Astrocyte (in vitro differentiated cells and primary cell): ENCODE measurements at regions not wholly inside any gene's neighbourhood (a gene's known extent, or its start where the extent isn't known, plus 50 kb on each side); places are given as distances from the start of the nearest gene placed in this dataset.

Experiments
- DNase-seq: peaks from one replicate; pipeline ENCODE4 v3.0.0-alpha.2; 2010; ENCODE audit warnings: low read depth
- FAIRE-seq: peaks from 2 replicates; lab custom pipeline; 2011; peaks lifted over from hg19 to GRCh38; lab: Jason Lieb, UNC
- H2AFZ ChIP-seq: 2 replicates; pipeline ENCODE4 v1.6.0; 2012; ENCODE audit warnings: low read depth, low read length, inconsistent platforms
- H3K27ac ChIP-seq: 2 replicates; pipeline ENCODE4 v1.5.1; 2011; ENCODE audit warnings: low read depth, low read length, inconsistent platforms
- H3K27me3 ChIP-seq: 2 replicates; pipeline ENCODE4 v1.6.0; 2011; ENCODE audit warnings: low read length, inconsistent platforms; ENCODE audit not compliant: insufficient read depth
- H3K36me3 ChIP-seq: 2 replicates; pipeline ENCODE4 v1.5.1; 2011; ENCODE audit warnings: low read length, inconsistent platforms; ENCODE audit not compliant: insufficient read depth
- H3K4me1 ChIP-seq: 2 replicates; pipeline ENCODE4 v1.5.1; 2011; ENCODE audit warnings: low read length, inconsistent platforms; ENCODE audit not compliant: insufficient read depth
- H3K4me2 ChIP-seq: 2 replicates; pipeline ENCODE4 v1.6.0; 2012; ENCODE audit warnings: low read length, inconsistent platforms
- H3K4me3 ChIP-seq: 2 replicates; pipeline ENCODE4 v1.5.1; 2011; ENCODE audit warnings: low read depth, mild to moderate bottlenecking, low read length, inconsistent platforms; ENCODE audit not compliant: insufficient read depth
- H3K79me2 ChIP-seq: 2 replicates; pipeline ENCODE4 v1.6.0; 2012; ENCODE audit warnings: mild to moderate bottlenecking, low read length, inconsistent platforms; ENCODE audit not compliant: insufficient read depth
- H3K9ac ChIP-seq: 2 replicates; pipeline ENCODE4 v1.6.0; 2012; ENCODE audit warnings: mild to moderate bottlenecking, low read length, inconsistent platforms
- H3K9me3 ChIP-seq: 2 replicates; pipeline ENCODE4 v1.5.1; 2012; ENCODE audit warnings: low read depth, mild to moderate bottlenecking, low read length, inconsistent platforms; ENCODE audit not compliant: insufficient read depth
- H4K20me1 ChIP-seq: 2 replicates; pipeline ENCODE4 v1.6.0; 2012; ENCODE audit warnings: low read length, inconsistent platforms; ENCODE audit not compliant: insufficient read depth
- H3K27ac Mint-ChIP-seq: one replicate; pipeline ENCODE4 v1.8.0; 2021; ENCODE audit warnings: mild to moderate bottlenecking, mixed read lengths; ENCODE audit not compliant: unreplicated experiment
- H3K27me3 Mint-ChIP-seq: one replicate; pipeline ENCODE4 v1.8.0; 2021; ENCODE audit warnings: low read depth, mixed read lengths; ENCODE audit not compliant: unreplicated experiment
- H3K36me3 Mint-ChIP-seq: one replicate; pipeline ENCODE4 v1.8.0; 2021; ENCODE audit warnings: low read depth, mixed read lengths; ENCODE audit not compliant: unreplicated experiment
- H3K4me1 Mint-ChIP-seq: one replicate; pipeline ENCODE4 v1.8.0; 2021; ENCODE audit warnings: low read depth, mixed read lengths; ENCODE audit not compliant: unreplicated experiment
- H3K4me3 Mint-ChIP-seq: one replicate; pipeline ENCODE4 v1.8.0; 2021; ENCODE audit warnings: mild to moderate bottlenecking, moderate library complexity, mixed read lengths; ENCODE audit not compliant: unreplicated experiment
- H3K9me3 Mint-ChIP-seq: one replicate; pipeline ENCODE4 v1.8.0; 2021; ENCODE audit warnings: mild to moderate bottlenecking, mixed read lengths; ENCODE audit not compliant: unreplicated experiment
- CTCF ChIP-seq: IDR thresholded peaks from 2 replicates; pipeline ENCODE4 v1.5.1; 2011; ENCODE audit warnings: low read depth, mild to moderate bottlenecking, inconsistent platforms, low read length, moderate library complexity; ENCODE audit not compliant: insufficient read depth
- EZH2 ChIP-seq: IDR thresholded peaks from 2 replicates; pipeline ENCODE4 v1.6.1; 2012; ENCODE audit warnings: mild to moderate bottlenecking, low read length, inconsistent platforms; ENCODE audit not compliant: insufficient read depth

GRCh38 chr5:167843881-167844572 is 447.4 kb upstream of the WWC1 start:
- TF ChIP-seq CTCF: no peak
- TF ChIP-seq EZH2: no peak
- Mint-ChIP-seq H3K9me3 (peaks cover 9% of the 10 kb centered on the region), H3K36me3 (peaks cover 24% of the 10 kb centered on the region), H3K4me1 (peaks cover 9% of the 10 kb centered on the region), H3K27me3 (no peaks in the 10 kb centered on the region), H3K4me3 (no peak overlapping the region), H3K27ac (no peak overlapping the region)
- no peak overlapping the region for H2AFZ ChIP-seq
- no peaks in the 10 kb centered on the region for H4K20me1 ChIP-seq
- H3K4me3 ChIP-seq: no peak overlapping the region
- H3K27ac ChIP-seq: no peak overlapping the region
- H3K27me3 ChIP-seq: no peaks in the 10 kb centered on the region
- no peaks in the 10 kb centered on the region for H3K9me3 ChIP-seq
- no peaks in the 10 kb centered on the region for H3K4me1 ChIP-seq
- H3K4me2 ChIP-seq: no peak overlapping the region
- H3K79me2 ChIP-seq: no peaks in the 10 kb centered on the region
- no peak overlapping the region for H3K9ac ChIP-seq
- H3K36me3 ChIP-seq: no peaks in the 10 kb centered on the region
- no peak for FAIRE-seq
- no peak for DNase-seq

GRCh38 chr5:167845952-167846351 is 445.5 kb upstream of the WWC1 start:
- peaks cover 35% of the 10 kb centered on the region for H3K36me3 Mint-ChIP-seq
- TF ChIP-seq EZH2: no peak
- TF ChIP-seq CTCF: no peak
- FAIRE-seq: no peak
- DNase-seq: no peak
- Histone ChIP-seq H3K4me2 (no peak overlapping the region), H3K27me3 (no peaks in the 10 kb centered on the region), H3K27ac (no peak overlapping the region), H3K9me3 (no peaks in the 10 kb centered on the region), H3K36me3 (no peaks in the 10 kb centered on the region), H2AFZ (no peak overlapping the region), H3K4me3 (no peak overlapping the region), H3K79me2 (no peaks in the 10 kb centered on the region), H3K4me1 (no peaks in the 10 kb centered on the region), H3K9ac (no peak overlapping the region), H4K20me1 (no peaks in the 10 kb centered on the region)
- peaks cover 12% of the 10 kb centered on the region for H3K9me3 Mint-ChIP-seq
- H3K4me1 Mint-ChIP-seq: peaks cover 21% of the 10 kb centered on the region
- H3K27me3 Mint-ChIP-seq: no peaks in the 10 kb centered on the region
- H3K4me3 Mint-ChIP-seq: no peak overlapping the region
- no peak overlapping the region for H3K27ac Mint-ChIP-seq

GRCh38 chr5:167849874-167850273 is 441.6 kb upstream of the WWC1 start:
- Histone ChIP-seq H3K27ac (no peak overlapping the region), H3K9me3 (no peaks in the 10 kb centered on the region), H3K36me3 (no peaks in the 10 kb centered on the region), H3K4me2 (no peak overlapping the region), H3K4me1 (no peaks in the 10 kb centered on the region), H3K27me3 (no peaks in the 10 kb centered on the region), H2AFZ (no peak overlapping the region), H3K79me2 (no peaks in the 10 kb centered on the region), H3K4me3 (no peak overlapping the region), H4K20me1 (no peaks in the 10 kb centered on the region), H3K9ac (no peak overlapping the region)
- no peak for TF ChIP-seq CTCF
- no peak for TF ChIP-seq EZH2
- H3K36me3 Mint-ChIP-seq: peaks cover 37% of the 10 kb centered on the region
- H3K9me3 Mint-ChIP-seq: peaks cover 12% of the 10 kb centered on the region
- no peak overlapping the region for H3K27ac Mint-ChIP-seq
- FAIRE-seq: no peak
- peaks cover 16% of the 10 kb centered on the region for H3K4me1 Mint-ChIP-seq
- no peaks in the 10 kb centered on the region for H3K27me3 Mint-ChIP-seq
- no peak overlapping the region for H3K4me3 Mint-ChIP-seq
- DNase-seq: no peak
